ENCODE measurements at regions not wholly inside any gene's neighbourhood (a gene's known extent, or its start where the extent isn't known, plus 50 kb on each side); places are given as distances from the start of the nearest gene placed in this dataset.
"Not testable (repeated sequence)": the region's sequence is repeated elsewhere in the genome, so short reads cannot be mapped to it uniquely, and the experiment has no call there.

- Histone ChIP-seq H3K27ac (ENCODE audit: low read depth) (no peak overlapping the region), H3K36me3 (ENCODE audit: insufficient read depth) (no peaks in the 10 kb centered on the region), H3K4me1 (ENCODE audit: insufficient read depth) (no peaks in the 10 kb centered on the region), H3K4me3 (ENCODE audit: low read depth, low read length) (no peak overlapping the region)
- WGBS: 97% methylated on average over 2 of the region's 2 CpGs
- no peak for DNase-seq (ENCODE audit: extremely low spot score)
Measured at GRCh38 chr2:64919261-64919660, 69.9 kb upstream of the SLC1A4 start.

GRCh38 chr2:64922482-64923384, 66.5 kb upstream of the SLC1A4 start:
- no peaks in the 10 kb centered on the region for H3K36me3 ChIP-seq (ENCODE audit: insufficient read depth)
- no peaks in the 10 kb centered on the region for H3K4me1 ChIP-seq (ENCODE audit: insufficient read depth)
- DNase-seq (ENCODE audit: extremely low spot score): no peak
- no peak overlapping the region for H3K4me3 ChIP-seq (ENCODE audit: low read depth, low read length)
- no peak overlapping the region for H3K27ac ChIP-seq (ENCODE audit: low read depth)
- 91% methylated on average over 14 of the region's 14 CpGs for WGBS

- WGBS: 84% methylated on average over 2 of the region's 2 CpGs
- no peak overlapping the region for H3K27ac ChIP-seq (ENCODE audit: low read depth)
- H3K36me3 ChIP-seq (ENCODE audit: insufficient read depth): no peaks in the 10 kb centered on the region
- H3K4me3 ChIP-seq (ENCODE audit: low read depth, low read length): no peak overlapping the region
- no peaks in the 10 kb centered on the region for H3K4me1 ChIP-seq (ENCODE audit: insufficient read depth)
- no peak for DNase-seq (ENCODE audit: extremely low spot score)
Measured at GRCh38 chr2:64923385-64923710, 65.9 kb upstream of the SLC1A4 start.

- Histone ChIP-seq H3K36me3 (ENCODE audit: insufficient read depth) (no peaks in the 10 kb centered on the region), H3K4me1 (ENCODE audit: insufficient read depth) (no peaks in the 10 kb centered on the region), H3K27ac (ENCODE audit: low read depth) (no peak overlapping the region), H3K4me3 (ENCODE audit: low read depth, low read length) (no peak overlapping the region)
- no peak for DNase-seq (ENCODE audit: extremely low spot score)
- WGBS: 91% methylated on average over 6 of the region's 6 CpGs
Measured at GRCh38 chr2:64924170-64924934, 64.8 kb upstream of the SLC1A4 start.

GRCh38 chr2:64925930-64926722, 63.1 kb upstream of the SLC1A4 start:
- not testable (repeated sequence) for H3K36me3 ChIP-seq (ENCODE audit: insufficient read depth); H3K27ac ChIP-seq (ENCODE audit: low read depth); DNase-seq (ENCODE audit: extremely low spot score); H3K4me1 ChIP-seq (ENCODE audit: insufficient read depth); H3K4me3 ChIP-seq (ENCODE audit: low read depth, low read length)
- WGBS: 93% methylated on average over 2 of the region's 2 CpGs

- Histone ChIP-seq H3K4me3 (ENCODE audit: low read depth, low read length) (no peak overlapping the region), H3K36me3 (ENCODE audit: insufficient read depth) (no peaks in the 10 kb centered on the region), H3K27ac (ENCODE audit: low read depth) (no peak overlapping the region), H3K4me1 (ENCODE audit: insufficient read depth) (no peaks in the 10 kb centered on the region)
- DNase-seq (ENCODE audit: extremely low spot score): no peak
- WGBS: 27% methylated on average over 1 of the region's 1 CpG
Measured at GRCh38 chr2:64928813-64929212, 60.4 kb upstream of the SLC1A4 start.

- no peaks in the 10 kb centered on the region for H3K36me3 ChIP-seq (ENCODE audit: insufficient read depth)
- H3K4me1 ChIP-seq (ENCODE audit: insufficient read depth): no peaks in the 10 kb centered on the region
- 73% methylated on average over 1 of the region's 1 CpG for WGBS
- H3K4me3 ChIP-seq (ENCODE audit: low read depth, low read length): no peak overlapping the region
- no peak overlapping the region for H3K27ac ChIP-seq (ENCODE audit: low read depth)
- DNase-seq (ENCODE audit: extremely low spot score): no peak
Measured at GRCh38 chr2:64929333-64929732, 59.9 kb upstream of the SLC1A4 start.

- no peak for DNase-seq (ENCODE audit: extremely low spot score)
- H3K27ac ChIP-seq (ENCODE audit: low read depth): no peak overlapping the region
- no peaks in the 10 kb centered on the region for H3K4me1 ChIP-seq (ENCODE audit: insufficient read depth)
- 33% methylated on average over 1 of the region's 1 CpG for WGBS
- H3K4me3 ChIP-seq (ENCODE audit: low read depth, low read length): no peak overlapping the region
- H3K36me3 ChIP-seq (ENCODE audit: insufficient read depth): no peaks in the 10 kb centered on the region
Measured at GRCh38 chr2:64930258-64930671, 58.9 kb upstream of the SLC1A4 start.

GRCh38 chr2:64931246-64932115, 57.7 kb upstream of the SLC1A4 start:
- Histone ChIP-seq H3K4me3 (ENCODE audit: low read depth, low read length) (no peak overlapping the region), H3K4me1 (ENCODE audit: insufficient read depth) (no peaks in the 10 kb centered on the region), H3K36me3 (ENCODE audit: insufficient read depth) (no peaks in the 10 kb centered on the region), H3K27ac (ENCODE audit: low read depth) (no peak overlapping the region)
- no peak for DNase-seq (ENCODE audit: extremely low spot score)
- WGBS: 84% methylated on average over 9 of the region's 9 CpGs

- Histone ChIP-seq H3K36me3 (ENCODE audit: insufficient read depth) (no peaks in the 10 kb centered on the region), H3K4me3 (ENCODE audit: low read depth, low read length) (no peak overlapping the region), H3K27ac (ENCODE audit: low read depth) (no peak overlapping the region), H3K4me1 (ENCODE audit: insufficient read depth) (no peaks in the 10 kb centered on the region)
- WGBS: 46% methylated on average over 1 of the region's 1 CpG
- DNase-seq (ENCODE audit: extremely low spot score): no peak
Measured at GRCh38 chr2:64932116-64932370, 57.2 kb upstream of the SLC1A4 start.

GRCh38 chr2:64932371-64933216, 56.6 kb upstream of the SLC1A4 start:
- Histone ChIP-seq H3K4me1 (ENCODE audit: insufficient read depth) (no peaks in the 10 kb centered on the region), H3K27ac (ENCODE audit: low read depth) (no peak overlapping the region), H3K4me3 (ENCODE audit: low read depth, low read length) (no peak overlapping the region), H3K36me3 (ENCODE audit: insufficient read depth) (no peaks in the 10 kb centered on the region)
- WGBS: 76% methylated on average over 9 of the region's 9 CpGs
- DNase-seq (ENCODE audit: extremely low spot score): no peak

GRCh38 chr2:64934530-64934929, 54.7 kb upstream of the SLC1A4 start:
- Histone ChIP-seq H3K36me3 (ENCODE audit: insufficient read depth) (no peaks in the 10 kb centered on the region), H3K4me3 (ENCODE audit: low read depth, low read length) (no peak overlapping the region), H3K27ac (ENCODE audit: low read depth) (no peak overlapping the region), H3K4me1 (ENCODE audit: insufficient read depth) (no peaks in the 10 kb centered on the region)
- 85% methylated on average over 4 of the region's 4 CpGs for WGBS
- no peak for DNase-seq (ENCODE audit: extremely low spot score)
